ENCODE measurements at regions not wholly inside any gene's neighbourhood (a gene's known extent, or its start where the extent isn't known, plus 50 kb on each side); places are given as distances from the start of the nearest gene placed in this dataset.

DNA sequence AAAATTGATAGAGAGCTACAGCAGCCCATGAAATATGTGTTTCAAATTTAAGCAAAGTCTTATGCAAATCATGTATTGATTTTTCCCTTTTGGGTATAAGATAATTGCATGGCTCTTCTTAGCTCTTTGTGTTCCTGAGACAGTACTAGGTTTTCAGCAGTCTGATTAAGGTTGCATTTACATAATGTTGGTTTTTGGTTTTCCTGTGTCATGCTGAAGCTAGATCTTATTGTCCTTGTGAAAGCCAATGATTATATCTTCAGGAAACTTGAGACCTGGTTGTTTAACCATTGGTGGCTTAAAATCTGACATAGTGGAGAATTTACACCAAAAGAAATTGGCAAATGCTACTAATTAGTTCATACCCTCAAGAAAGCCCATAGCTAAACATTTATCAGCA, 392.6 kb downstream of the ZPLD1 start:
- TF ChIP-seq SUZ12 (IDR thresholded peaks at IDR 0.05; ENCODE audit: extremely low read depth, insufficient read depth, insufficient read length) = no peak
- Histone ChIP-seq H3K9me3 (ENCODE audit: insufficient read depth, low read length) (no peaks in the 10 kb centered on the region), H3K36me3 (ENCODE audit: insufficient read depth, insufficient read length, low read length) (no peaks in the 10 kb centered on the region), H3K4me3 (ENCODE audit: insufficient read length, low read depth) (no peak overlapping the region), H3K27me3 (ENCODE audit: insufficient read depth, insufficient read length) (no peaks in the 10 kb centered on the region), H3K9ac (ENCODE audit: insufficient read length, low read depth) (no peak overlapping the region), H3K4me1 (ENCODE audit: insufficient read depth, insufficient read length) (no peaks in the 10 kb centered on the region)
- DNase-seq (ENCODE audit: low read depth, low spot score) = no peak

DNA sequence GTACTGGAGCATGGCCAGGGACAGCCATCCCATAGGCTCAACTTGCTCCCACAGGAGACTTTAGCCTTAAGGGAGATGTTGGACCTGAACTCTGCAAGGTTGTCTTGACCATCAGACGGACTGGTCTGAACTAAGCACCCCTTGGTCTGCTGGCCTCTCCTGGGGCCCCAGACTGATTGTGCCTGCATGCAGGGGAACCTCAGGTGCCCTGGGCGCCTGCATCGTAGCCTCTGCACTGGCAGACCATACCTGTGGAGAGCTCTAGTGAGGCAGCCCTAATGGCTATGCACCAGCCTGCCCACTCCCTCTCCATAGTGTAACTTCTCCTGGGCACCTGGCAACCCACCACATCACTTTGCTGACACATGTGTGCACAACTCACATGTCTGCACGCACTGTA, 395.6 kb downstream of the ZPLD1 start:
- no peaks in the 10 kb centered on the region for H3K36me3 ChIP-seq (ENCODE audit: insufficient read depth, insufficient read length, low read length)
- DNase-seq (ENCODE audit: low read depth, low spot score) = no peak
- H3K4me3 ChIP-seq (ENCODE audit: insufficient read length, low read depth) = no peak overlapping the region
- H3K9ac ChIP-seq (ENCODE audit: insufficient read length, low read depth) = no peak overlapping the region
- H3K27me3 ChIP-seq (ENCODE audit: insufficient read depth, insufficient read length) = no peaks in the 10 kb centered on the region
- no peaks in the 10 kb centered on the region for H3K9me3 ChIP-seq (ENCODE audit: insufficient read depth, low read length)
- TF ChIP-seq SUZ12 (IDR thresholded peaks at IDR 0.05; ENCODE audit: extremely low read depth, insufficient read depth, insufficient read length) (no peak), YY1 (IDR thresholded peaks at IDR 0.05; ENCODE audit: insufficient read depth, insufficient read length) (no peak), ZNF274 (IDR thresholded peaks at IDR 0.05; ENCODE audit: low read depth, low read length) (no peak)
- no peaks in the 10 kb centered on the region for H3K4me1 ChIP-seq (ENCODE audit: insufficient read depth, insufficient read length)

DNA sequence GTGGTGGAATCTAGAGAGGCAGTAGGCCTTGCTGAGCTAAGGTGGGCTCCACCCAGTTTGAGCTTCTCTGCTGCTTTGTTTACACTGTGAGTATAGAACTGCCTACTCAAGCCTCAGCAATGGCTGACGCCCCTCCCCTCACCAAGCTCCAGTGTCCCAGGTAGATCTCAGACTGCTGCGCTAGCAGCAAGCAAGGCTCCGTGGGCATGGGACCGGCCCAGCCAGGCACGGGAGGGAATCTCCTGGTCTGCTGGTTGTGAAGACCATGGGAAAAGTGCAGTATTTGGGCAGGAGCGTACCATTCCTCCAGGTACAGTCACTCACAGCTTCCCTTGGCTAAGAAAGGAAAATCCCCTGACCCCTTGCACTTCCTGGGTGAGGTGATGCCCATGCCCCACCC, 407.1 kb downstream of the ZPLD1 start:
- no peaks in the 10 kb centered on the region for H3K4me1 ChIP-seq (ENCODE audit: insufficient read depth, insufficient read length)
- no peaks in the 10 kb centered on the region for H3K27me3 ChIP-seq (ENCODE audit: insufficient read depth, insufficient read length)
- DNase-seq (ENCODE audit: low read depth, low spot score) = no peak
- H3K4me3 ChIP-seq (ENCODE audit: insufficient read length, low read depth) = no peak overlapping the region
- peaks cover 7% of the 10 kb centered on the region for H3K9me3 ChIP-seq (ENCODE audit: insufficient read depth, low read length)
- H3K36me3 ChIP-seq (ENCODE audit: insufficient read depth, insufficient read length, low read length) = no peaks in the 10 kb centered on the region
- H3K9ac ChIP-seq (ENCODE audit: insufficient read length, low read depth) = no peak overlapping the region
- no peak for TF ChIP-seq SUZ12 (IDR thresholded peaks at IDR 0.05; ENCODE audit: extremely low read depth, insufficient read depth, insufficient read length)
- TF ChIP-seq YY1 (IDR thresholded peaks at IDR 0.05; ENCODE audit: insufficient read depth, insufficient read length) = no peak
- no peak for TF ChIP-seq ZNF274 (IDR thresholded peaks at IDR 0.05; ENCODE audit: low read depth, low read length)

DNA sequence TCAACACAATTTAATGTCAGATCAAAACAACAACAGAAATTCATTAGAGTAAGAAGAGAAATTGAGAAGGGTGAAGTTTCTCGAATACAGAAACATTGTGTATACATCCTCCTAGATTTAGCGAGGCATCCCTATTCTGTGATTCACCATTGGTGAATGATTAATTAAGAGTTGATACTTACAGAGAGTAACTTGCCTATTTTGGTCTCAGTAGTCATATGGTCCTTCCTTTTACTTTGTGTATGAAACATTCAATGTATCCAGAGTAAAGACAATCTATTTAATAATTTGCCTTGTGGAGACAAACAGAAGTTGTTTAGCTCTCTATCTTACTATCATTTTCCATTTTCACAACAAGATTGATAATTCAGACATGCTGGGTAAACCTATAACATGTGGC, 432.0 kb downstream of the ZPLD1 start:
- DNase-seq (ENCODE audit: low read depth, low spot score) = no peak
- Histone ChIP-seq H3K9me3 (ENCODE audit: insufficient read depth, low read length) (no peaks in the 10 kb centered on the region; the same call in 1 of the 2 replicates), H3K36me3 (ENCODE audit: insufficient read depth, insufficient read length, low read length) (no peaks in the 10 kb centered on the region), H3K27me3 (ENCODE audit: insufficient read depth, insufficient read length) (no peaks in the 10 kb centered on the region), H3K4me1 (ENCODE audit: insufficient read depth, insufficient read length) (no peaks in the 10 kb centered on the region), H3K9ac (ENCODE audit: insufficient read length, low read depth) (no peak overlapping the region), H3K4me3 (ENCODE audit: insufficient read length, low read depth) (no peak overlapping the region)
- TF ChIP-seq ZNF274 (IDR thresholded peaks at IDR 0.05; ENCODE audit: low read depth, low read length) = no peak
- no peak for TF ChIP-seq SUZ12 (IDR thresholded peaks at IDR 0.05; ENCODE audit: extremely low read depth, insufficient read depth, insufficient read length)
- no peak for TF ChIP-seq YY1 (IDR thresholded peaks at IDR 0.05; ENCODE audit: insufficient read depth, insufficient read length)

DNA sequence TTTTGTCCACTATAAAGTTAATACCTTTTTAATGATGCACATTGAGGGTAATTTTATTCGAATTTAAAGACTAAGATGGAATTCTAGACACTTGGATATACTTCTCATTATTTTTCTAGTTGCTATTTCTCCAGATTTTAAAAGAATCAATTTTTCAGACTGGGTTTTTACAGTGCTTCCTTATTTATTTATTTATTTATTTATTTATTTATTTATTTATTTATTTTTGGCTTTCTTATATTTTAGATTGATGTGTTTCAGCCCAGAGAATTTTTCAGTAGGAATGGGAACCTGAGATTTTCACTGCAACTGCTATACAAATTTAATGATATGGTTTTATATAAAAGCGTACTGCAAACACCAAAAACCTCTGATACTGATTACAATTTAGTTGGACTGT, 448.7 kb downstream of the ZPLD1 start:
- no peaks in the 10 kb centered on the region for H3K9me3 ChIP-seq (ENCODE audit: insufficient read depth, low read length)
- H3K27me3 ChIP-seq (ENCODE audit: insufficient read depth, insufficient read length) = no peaks in the 10 kb centered on the region
- no peak overlapping the region for H3K4me3 ChIP-seq (ENCODE audit: insufficient read length, low read depth)
- no peak overlapping the region for H3K9ac ChIP-seq (ENCODE audit: insufficient read length, low read depth)
- DNase-seq (ENCODE audit: low read depth, low spot score) = no peak
- H3K36me3 ChIP-seq (ENCODE audit: insufficient read depth, insufficient read length, low read length) = no peaks in the 10 kb centered on the region
- no peaks in the 10 kb centered on the region for H3K4me1 ChIP-seq (ENCODE audit: insufficient read depth, insufficient read length)
- no peak for TF ChIP-seq ZNF274 (IDR thresholded peaks at IDR 0.05; ENCODE audit: low read depth, low read length)
- no peak for TF ChIP-seq SUZ12 (IDR thresholded peaks at IDR 0.05; ENCODE audit: extremely low read depth, insufficient read depth, insufficient read length)
- TF ChIP-seq YY1 (IDR thresholded peaks at IDR 0.05; ENCODE audit: insufficient read depth, insufficient read length) = no peak

DNA sequence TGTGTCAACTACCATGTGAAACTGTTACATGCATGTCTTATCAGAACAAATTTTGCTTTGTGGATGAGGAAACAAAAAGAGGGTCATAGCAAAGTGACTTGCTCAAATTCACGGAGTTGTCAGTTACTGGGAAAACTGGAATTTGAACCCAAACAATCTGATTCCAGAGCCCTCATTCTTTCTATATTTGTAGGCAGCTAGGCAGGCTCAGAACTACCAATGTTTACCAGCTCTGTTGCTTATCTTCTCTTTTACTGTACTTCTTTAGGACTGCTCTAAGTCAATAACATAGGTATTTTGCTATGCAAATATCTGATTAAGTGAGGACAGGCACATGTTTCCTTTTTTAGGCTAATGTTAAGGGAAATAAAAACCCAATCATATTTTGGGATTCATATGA, 450.5 kb downstream of the ZPLD1 start:
- Histone ChIP-seq H3K9me3 (ENCODE audit: insufficient read depth, low read length) (no peaks in the 10 kb centered on the region), H3K36me3 (ENCODE audit: insufficient read depth, insufficient read length, low read length) (no peaks in the 10 kb centered on the region), H3K4me1 (ENCODE audit: insufficient read depth, insufficient read length) (no peaks in the 10 kb centered on the region), H3K9ac (ENCODE audit: insufficient read length, low read depth) (no peak overlapping the region), H3K4me3 (ENCODE audit: insufficient read length, low read depth) (no peak overlapping the region), H3K27me3 (ENCODE audit: insufficient read depth, insufficient read length) (no peaks in the 10 kb centered on the region)
- DNase-seq (ENCODE audit: low read depth, low spot score) = no peak
- no peak for TF ChIP-seq ZNF274 (IDR thresholded peaks at IDR 0.05; ENCODE audit: low read depth, low read length)

DNA sequence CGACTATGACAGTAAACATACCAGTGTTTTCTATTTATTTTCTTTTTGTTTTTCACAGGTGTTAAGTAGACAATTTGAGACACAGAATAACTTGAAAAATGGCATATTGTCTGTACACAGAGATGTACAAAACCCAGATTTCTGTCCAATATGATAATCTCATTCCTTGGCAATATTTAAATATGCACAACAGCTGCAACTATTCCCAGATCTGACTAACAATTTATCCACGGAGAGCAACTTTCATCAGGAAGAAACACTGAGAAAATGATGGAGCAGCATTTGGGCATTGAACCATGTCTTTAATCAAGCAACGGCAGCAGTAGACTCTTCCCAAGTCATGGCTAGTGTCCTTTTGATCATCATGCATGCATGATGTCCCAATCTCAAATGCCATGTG, 452.6 kb downstream of the ZPLD1 start:
- no peaks in the 10 kb centered on the region for H3K4me1 ChIP-seq (ENCODE audit: insufficient read depth, insufficient read length)
- no peak overlapping the region for H3K9ac ChIP-seq (ENCODE audit: insufficient read length, low read depth)
- H3K27me3 ChIP-seq (ENCODE audit: insufficient read depth, insufficient read length) = no peaks in the 10 kb centered on the region
- no peaks in the 10 kb centered on the region for H3K36me3 ChIP-seq (ENCODE audit: insufficient read depth, insufficient read length, low read length)
- DNase-seq (ENCODE audit: low read depth, low spot score) = no peak
- H3K9me3 ChIP-seq (ENCODE audit: insufficient read depth, low read length) = no peaks in the 10 kb centered on the region
- H3K4me3 ChIP-seq (ENCODE audit: insufficient read length, low read depth) = no peak overlapping the region
- TF ChIP-seq SUZ12 (IDR thresholded peaks at IDR 0.05; ENCODE audit: extremely low read depth, insufficient read depth, insufficient read length) = no peak
- TF ChIP-seq ZNF274 (IDR thresholded peaks at IDR 0.05; ENCODE audit: low read depth, low read length) = no peak
- no peak for TF ChIP-seq YY1 (IDR thresholded peaks at IDR 0.05; ENCODE audit: insufficient read depth, insufficient read length)
